Heart right ventricle (tissue), 16 donors: ENCODE measurements at regions not wholly inside any gene's neighbourhood (a gene's known extent, or its start where the extent isn't known, plus 50 kb on each side); places are given as distances from the start of the nearest gene placed in this dataset.

Experiments
- ATAC-seq, 8 donors: fragments of 200-7000 bp; cut with Tn5 transposase; one replicate each; pipeline ENCODE4 v1.9.1; 2020; ENCODE audit warnings: mild to moderate bottlenecking in 8 of 8, moderate library complexity in 8 of 8, moderate number of reproducible peaks in 1 of 8
- DNase-seq, 2 donors: peaks; one replicate each; pipeline ENCODE4 v3.0.0-alpha.2; 2020
- H3K27ac ChIP-seq, 10 donors: fragments of 200-600 bp; sonication (generic) in 2 of 10; one replicate each; pipeline versions ENCODE4 v1.5.0 to v1.8.0; 2020 to 2022; ENCODE audit warnings: mild to moderate bottlenecking in 3 of 10
- H3K27me3 ChIP-seq, 7 donors: fragments of 200-600 bp; one replicate each; pipeline ENCODE4 v1.8.0; 2021 to 2022; ENCODE audit warnings: mild to moderate bottlenecking in 2 of 7
- H3K36me3 ChIP-seq, 9 donors: fragments of 200-600 bp; sonication (generic) in 1 of 9; one replicate each; pipeline versions ENCODE4 v1.5.0 to v1.8.0; 2020 to 2022; ENCODE audit warnings: mild to moderate bottlenecking in 2 of 9
- H3K4me1 ChIP-seq, 9 donors: fragments of 200-600 bp; sonication (generic) in 1 of 9; one replicate each; pipeline versions ENCODE4 v1.5.0 to v1.8.0; 2020 to 2022; ENCODE audit warnings: mild to moderate bottlenecking in 4 of 9
- H3K4me3 ChIP-seq, 10 donors: fragments of 200-600 bp; sonication (generic) in 2 of 10; one replicate each; pipeline versions ENCODE4 v1.5.0 to v1.8.0; 2020 to 2022; ENCODE audit warnings: mild to moderate bottlenecking in 7 of 10, moderate library complexity in 2 of 10
- H3K9me3 ChIP-seq, 11 donors: fragments of 200-600 bp in 10 of 11; sonication (generic) in 2 of 11; one replicate each; pipeline versions ENCODE4 v1.5.0 to v1.8.0; 2013 to 2022; ENCODE audit warnings: mild to moderate bottlenecking in 2 of 11, control low read depth in 1 of 11, moderate library complexity in 1 of 11
- WGBS, 2 donors: extraction: QIAGEN DNeasy Blood & Tissue Kit; methylation state at CpG; one replicate each; pipeline ENCODE4 v1.1.7; 2013; ENCODE audit warnings: inconsistent platforms in 1 of 2; 5-methylcytosine and 5-hydroxymethylcytosine counted together
- intact Hi-C, 10 donors: fragments of 100-400 bp; cut with DNase I; formaldehyde crosslinking; loops; one replicate each; pipeline versions ENCODE4 v1.11.1 to v1.14.2; 2022
- TF ChIP-seq, protein P1 (sequence below), 9 donors: fragments of 200-600 bp; sonication (generic) in 2 of 9; IDR thresholded peaks; one replicate each; pipeline versions ENCODE4 v1.5.0 to v1.8.0; 2021 to 2022; ENCODE audit warnings: antibody characterized with exemption in 9 of 9, mild to moderate bottlenecking in 5 of 9, moderate library complexity in 1 of 9
- donor health status: Arrhythmogenic right ventricular cardiomyopathy.
- donor health status: ischemic (EF 13 %, LVEDD 7.1; RV severe dilation, severe dysfunction).
- donor health status: healthy with polysubstance abuse.
- donor health status: DM: no; HTN: yes; CAD: no.
- donor health status: DM: no; HTN: no; CAD: no.
- donor health status: ischemic (EF 25% LVEDD 6.9; RV normal size, moderate dysfunction).
- donor health status: ischemic (EF 25% LVEDD 5.7; RV mildly dilated, moderate dysfunction).
- donor health status: healthy.
- donor health status: DM: yes; HTN: yes; CAD: no.
- donor health status: Ischemic cardiomyopathy.
- donor health status: ischemic (EF 35%, LVEDD 5.7; RV mildly dilated, moderate dysfunction).
- donor health status: nonischemic (EF 11% LVEDD 7.7; RV severe dilation, severe dysfunction).
- donor health status: DM: yes; HTN: yes; CAD: no.
- donor health status: PGD.
- donor health status: ischemic (EF 29% LVEDD 5.4; RV normal size, mild dysfunction).
- donor health status: nonischemic (EF 23%, LVEDD 6.1; RV moderate dilation, normal function).

DNA sequence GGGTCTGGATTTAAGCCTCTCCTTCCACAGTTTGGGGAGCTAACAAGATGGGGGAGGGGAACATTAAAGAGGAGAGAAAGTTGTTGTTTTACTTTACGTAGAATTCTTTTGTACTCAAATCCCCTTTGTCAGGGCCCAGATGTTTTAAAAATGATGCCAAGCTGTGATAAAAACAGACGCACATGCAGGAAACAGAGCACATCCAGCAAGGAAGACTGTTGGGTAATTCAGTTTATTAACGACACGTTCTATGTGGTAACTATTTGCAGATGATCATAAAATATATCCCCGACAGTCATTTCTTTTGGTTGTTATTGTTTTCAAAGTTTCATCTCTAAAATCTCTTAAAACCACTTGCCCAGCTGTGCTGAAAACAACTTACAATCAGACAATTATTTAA, 307.0 kb upstream of the PRDM1 start:
- intact Hi-C loops: no loop called here
- ATAC-seq (no peak), DNase-seq (no peak)
- TF ChIP-seq, protein P1, sequence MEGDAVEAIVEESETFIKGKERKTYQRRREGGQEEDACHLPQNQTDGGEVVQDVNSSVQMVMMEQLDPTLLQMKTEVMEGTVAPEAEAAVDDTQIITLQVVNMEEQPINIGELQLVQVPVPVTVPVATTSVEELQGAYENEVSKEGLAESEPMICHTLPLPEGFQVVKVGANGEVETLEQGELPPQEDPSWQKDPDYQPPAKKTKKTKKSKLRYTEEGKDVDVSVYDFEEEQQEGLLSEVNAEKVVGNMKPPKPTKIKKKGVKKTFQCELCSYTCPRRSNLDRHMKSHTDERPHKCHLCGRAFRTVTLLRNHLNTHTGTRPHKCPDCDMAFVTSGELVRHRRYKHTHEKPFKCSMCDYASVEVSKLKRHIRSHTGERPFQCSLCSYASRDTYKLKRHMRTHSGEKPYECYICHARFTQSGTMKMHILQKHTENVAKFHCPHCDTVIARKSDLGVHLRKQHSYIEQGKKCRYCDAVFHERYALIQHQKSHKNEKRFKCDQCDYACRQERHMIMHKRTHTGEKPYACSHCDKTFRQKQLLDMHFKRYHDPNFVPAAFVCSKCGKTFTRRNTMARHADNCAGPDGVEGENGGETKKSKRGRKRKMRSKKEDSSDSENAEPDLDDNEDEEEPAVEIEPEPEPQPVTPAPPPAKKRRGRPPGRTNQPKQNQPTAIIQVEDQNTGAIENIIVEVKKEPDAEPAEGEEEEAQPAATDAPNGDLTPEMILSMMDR (IDR thresholded peaks at IDR 0.05): no peak
- H3K4me1 ChIP-seq: peaks cover 0 to 12% (median 0%) of the 10 kb centered on the region in 9 donors
- H3K9me3 ChIP-seq: peaks cover 0 to 22% (median 9%) of the 10 kb centered on the region in 11 donors
- no peaks in the 10 kb centered on the region for H3K36me3 ChIP-seq
- H3K4me3 ChIP-seq: no peak overlapping the region
- H3K27ac ChIP-seq: no peak overlapping the region
- WGBS, 2 donors: 57 to 61% methylated on average over 5 of the region's 5 CpGs
- H3K27me3 ChIP-seq: peaks cover 0 to 3% (median 0%) of the 10 kb centered on the region in 7 donors

DNA sequence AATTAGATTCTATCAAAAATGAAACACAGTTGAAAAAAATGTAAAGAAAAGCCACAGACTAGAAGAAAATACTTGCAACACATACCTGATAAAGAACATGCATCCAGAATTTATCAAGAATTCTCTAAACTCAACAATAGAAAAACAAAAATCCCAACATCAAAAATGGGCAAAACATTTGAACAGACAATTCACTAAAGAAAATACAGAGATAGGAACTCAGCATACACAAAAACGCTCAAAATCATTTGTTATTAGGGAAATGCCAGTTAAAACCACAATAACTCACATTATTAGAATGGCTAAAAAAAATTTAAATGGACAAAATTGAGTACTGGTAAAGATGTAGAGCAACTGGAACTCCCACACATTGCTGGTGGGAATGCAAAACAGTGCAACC, 311.0 kb upstream of the PRDM1 start:
- Histone ChIP-seq H3K4me1 (no peaks in the 10 kb centered on the region), H3K9me3 (peaks cover 0 to 34% (median 9%) of the 10 kb centered on the region in 11 donors), H3K4me3 (no peak overlapping the region), H3K27me3 (no peaks in the 10 kb centered on the region), H3K36me3 (no peaks in the 10 kb centered on the region), H3K27ac (no peak overlapping the region)
- DNase-seq (no peak), ATAC-seq (no peak)
- WGBS, 2 donors: 89% methylated on average over 1 of the region's 1 CpG
- TF ChIP-seq, protein P1 (IDR thresholded peaks at IDR 0.05): no peak
- intact Hi-C loops: no loop called here

DNA sequence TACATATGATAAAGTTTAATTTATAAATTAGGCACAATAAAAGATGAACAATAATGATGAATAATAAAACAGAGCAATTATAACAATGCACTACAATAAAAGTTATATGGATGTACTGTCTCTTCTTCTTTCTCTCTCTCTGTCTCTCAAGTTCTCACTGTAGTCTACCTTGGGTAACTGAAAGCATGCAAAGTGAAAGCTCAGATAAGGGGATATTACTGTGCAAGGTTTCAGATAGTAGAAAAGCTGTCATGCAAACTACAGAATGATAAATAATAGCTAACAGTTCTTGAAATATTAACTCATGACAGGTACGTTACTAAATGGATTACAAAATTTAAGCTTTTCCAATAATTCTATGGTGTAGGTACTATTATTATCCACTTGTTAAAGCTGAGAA, 311.9 kb upstream of the PRDM1 start:
- ATAC-seq (no peak), DNase-seq (no peak)
- TF ChIP-seq, protein P1 (IDR thresholded peaks at IDR 0.05): no peak
- H3K4me1 ChIP-seq: no peaks in the 10 kb centered on the region
- H3K36me3 ChIP-seq: no peaks in the 10 kb centered on the region
- H3K9me3 ChIP-seq: peaks cover 0 to 34% (median 9%) of the 10 kb centered on the region in 11 donors
- intact Hi-C loops: no loop called here
- H3K27me3 ChIP-seq: no peaks in the 10 kb centered on the region
- 92% methylated on average over 1 of the region's 1 CpG for WGBS, 2 donors
- H3K27ac ChIP-seq: no peak overlapping the region
- no peak overlapping the region for H3K4me3 ChIP-seq

DNA sequence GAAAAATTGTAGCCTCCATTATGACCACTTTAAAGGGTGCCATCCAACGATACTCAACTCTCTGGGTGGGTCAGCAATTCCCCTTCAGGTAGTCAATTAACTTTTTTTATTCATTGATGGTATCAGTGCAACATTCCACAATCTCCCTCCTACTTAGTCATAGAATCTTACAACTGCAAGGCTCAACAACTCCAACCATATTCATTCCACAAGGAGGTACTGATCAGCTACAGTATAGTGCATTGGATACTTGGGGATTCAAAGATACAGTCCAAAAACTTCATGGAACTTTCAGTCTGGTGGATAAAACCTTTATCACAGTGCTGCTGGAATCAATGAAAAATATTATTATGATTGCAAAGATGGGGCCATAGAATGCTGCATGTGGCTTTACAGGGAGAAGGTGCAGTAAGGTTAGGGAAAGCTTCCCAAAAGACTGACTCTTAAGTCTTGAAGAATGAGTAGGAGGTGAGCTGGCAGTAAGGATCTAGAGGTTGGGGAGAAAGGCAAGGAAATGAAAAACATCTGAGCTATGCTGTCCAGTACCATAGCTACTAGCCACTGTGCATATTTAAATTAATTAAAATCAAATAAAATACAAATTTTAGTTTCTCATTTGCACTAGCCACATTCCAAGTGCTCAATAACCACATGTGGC, 314.7 kb upstream of the PRDM1 start:
- H3K9me3 ChIP-seq: peaks cover 0 to 34% (median 9%) of the 10 kb centered on the region in 11 donors
- 79 to 86% methylated on average over 1 of the region's 1 CpG for WGBS, 2 donors
- no peak overlapping the region for H3K4me3 ChIP-seq
- no peak overlapping the region for H3K27ac ChIP-seq
- TF ChIP-seq, protein P1 (IDR thresholded peaks at IDR 0.05): no peak
- no peaks in the 10 kb centered on the region for H3K27me3 ChIP-seq
- H3K36me3 ChIP-seq: no peaks in the 10 kb centered on the region
- no peak for ATAC-seq
- intact Hi-C loops: no loop called here
- H3K4me1 ChIP-seq: no peaks in the 10 kb centered on the region
- DNase-seq: no peak
